B cell (primary cell): ENCODE measurements at regions not wholly inside any gene's neighbourhood (a gene's known extent, or its start where the extent isn't known, plus 50 kb on each side); places are given as distances from the start of the nearest gene placed in this dataset.

Source experiments
- EZH2 ChIP-seq: IDR thresholded peaks from 2 replicates; pipeline ENCODE4 v1.6.1; 2012; ENCODE audit warnings: borderline replicate concordance, low read depth, mild to moderate bottlenecking, moderate library complexity, low read length; ENCODE audit not compliant: insufficient read depth, poor library complexity, severe bottlenecking
- TF ChIP-seq, protein P1 (sequence below): fragments of 200-600 bp; IDR thresholded peaks from one replicate; pipeline ENCODE4 v1.8.0; 2022; ENCODE audit warnings: antibody characterized with exemption, mild to moderate bottlenecking

- TF ChIP-seq, protein P1, sequence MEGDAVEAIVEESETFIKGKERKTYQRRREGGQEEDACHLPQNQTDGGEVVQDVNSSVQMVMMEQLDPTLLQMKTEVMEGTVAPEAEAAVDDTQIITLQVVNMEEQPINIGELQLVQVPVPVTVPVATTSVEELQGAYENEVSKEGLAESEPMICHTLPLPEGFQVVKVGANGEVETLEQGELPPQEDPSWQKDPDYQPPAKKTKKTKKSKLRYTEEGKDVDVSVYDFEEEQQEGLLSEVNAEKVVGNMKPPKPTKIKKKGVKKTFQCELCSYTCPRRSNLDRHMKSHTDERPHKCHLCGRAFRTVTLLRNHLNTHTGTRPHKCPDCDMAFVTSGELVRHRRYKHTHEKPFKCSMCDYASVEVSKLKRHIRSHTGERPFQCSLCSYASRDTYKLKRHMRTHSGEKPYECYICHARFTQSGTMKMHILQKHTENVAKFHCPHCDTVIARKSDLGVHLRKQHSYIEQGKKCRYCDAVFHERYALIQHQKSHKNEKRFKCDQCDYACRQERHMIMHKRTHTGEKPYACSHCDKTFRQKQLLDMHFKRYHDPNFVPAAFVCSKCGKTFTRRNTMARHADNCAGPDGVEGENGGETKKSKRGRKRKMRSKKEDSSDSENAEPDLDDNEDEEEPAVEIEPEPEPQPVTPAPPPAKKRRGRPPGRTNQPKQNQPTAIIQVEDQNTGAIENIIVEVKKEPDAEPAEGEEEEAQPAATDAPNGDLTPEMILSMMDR, result no peak
- no peak for TF ChIP-seq EZH2
Observed at GRCh38 chr3:147122350-147122749, 284.0 kb downstream of the ZIC4 start.
